Sigmoid colon (tissue), 3 donors: ENCODE measurements at regions not wholly inside any gene's neighbourhood (a gene's known extent, or its start where the extent isn't known, plus 50 kb on each side); places are given as distances from the start of the nearest gene placed in this dataset.

Experiments
- CTCF ChIP-seq, 4 experiments: fragments of 450-650 bp in 3 of 4; fragments of 200-600 bp in 1 of 4; IDR thresholded peaks; one replicate each; pipeline ENCODE4 v1.5.1; 2016 to 2019; ENCODE audit warnings: antibody characterized with exemption in 4 of 4, mild to moderate bottlenecking in 3 of 4, moderate library complexity in 2 of 4
- POLR2A ChIP-seq, 2 donors: fragments of 450-650 bp; IDR thresholded peaks; one replicate each; pipeline ENCODE4 v1.6.1; 2016; ENCODE audit warnings: antibody characterized with exemption in 2 of 2, mild to moderate bottlenecking in 2 of 2, moderate library complexity in 2 of 2

- no peak for TF ChIP-seq CTCF (IDR thresholded peaks at IDR 0.05)
- no peak for TF ChIP-seq POLR2A (IDR thresholded peaks at IDR 0.05)
Measured at GRCh38 chr20:48467622-48468021, 360.2 kb downstream of the PREX1 start.
